DND-41 (cell line): ENCODE measurements at regions not wholly inside any gene's neighbourhood (a gene's known extent, or its start where the extent isn't known, plus 50 kb on each side); places are given as distances from the start of the nearest gene placed in this dataset.

Experiments used
- ATAC-seq: fragments of 200-7000 bp; cut with Tn5 transposase; 3 replicates; pipeline ENCODE4 v1.9.1; 2021; ENCODE audit warnings: low read depth; ENCODE audit not compliant: insufficient read depth
- DNase-seq: peaks from one replicate; pipeline ENCODE4 v3.0.0-alpha.2; 2020
- H2AFZ ChIP-seq: 2 replicates; pipeline ENCODE4 v1.6.0; 2012; ENCODE audit warnings: low read depth, low read length
- H3K27ac ChIP-seq: 2 replicates; pipeline ENCODE4 v1.5.1; 2012; ENCODE audit warnings: low read length, inconsistent platforms
- H3K27me3 ChIP-seq: fragments of 200-600 bp; sonication (generic); 2 replicates; pipeline ENCODE4 v1.6.0; 2012; ENCODE audit warnings: low read length, mild to moderate bottlenecking, inconsistent platforms; ENCODE audit not compliant: insufficient read depth, poor library complexity
- H3K36me3 ChIP-seq: 2 replicates; pipeline ENCODE4 v1.5.1; 2012; ENCODE audit warnings: low read length, inconsistent platforms; ENCODE audit not compliant: insufficient read depth
- H3K4me1 ChIP-seq: 2 replicates; pipeline ENCODE4 v1.5.1; 2012; ENCODE audit warnings: mild to moderate bottlenecking, low read length; ENCODE audit not compliant: insufficient read depth
- H3K4me2 ChIP-seq: 2 replicates; pipeline ENCODE4 v1.6.0; 2012; ENCODE audit warnings: mild to moderate bottlenecking, moderate library complexity, low read length, inconsistent platforms; ENCODE audit not compliant: insufficient read depth
- H3K4me3 ChIP-seq, 2 experiments: fragments of 200-600 bp in 1 of 2; shearing (Covaris generic) in 1 of 2; 2 replicates each; pipeline ENCODE4 v1.5.1; 2012 to 2016; ENCODE audit warnings: inconsistent platforms in 2 of 2, low read length in 2 of 2, mild to moderate bottlenecking in 2 of 2, low read depth in 1 of 2, moderate library complexity in 1 of 2
- H3K79me2 ChIP-seq: 2 replicates; pipeline ENCODE4 v1.6.0; 2012; ENCODE audit warnings: low read length, inconsistent platforms; ENCODE audit not compliant: insufficient read depth
- H3K9ac ChIP-seq: 2 replicates; pipeline ENCODE4 v1.6.0; 2012; ENCODE audit warnings: low read depth, mild to moderate bottlenecking, inconsistent platforms, low read length, moderate library complexity
- H3K9me3 ChIP-seq: 2 replicates; pipeline ENCODE4 v1.5.1; 2012; ENCODE audit warnings: low read length, moderate library complexity, mild to moderate bottlenecking, inconsistent platforms; ENCODE audit not compliant: insufficient read depth, severe bottlenecking
- H4K20me1 ChIP-seq: 2 replicates; pipeline ENCODE4 v1.6.0; 2012; ENCODE audit warnings: low read length; ENCODE audit not compliant: insufficient read depth
- CTCF ChIP-seq: IDR thresholded peaks from 2 replicates; pipeline ENCODE4 v1.5.1; 2012; ENCODE audit warnings: borderline replicate concordance, low read length, moderate library complexity, mild to moderate bottlenecking; ENCODE audit not compliant: poor library complexity, severe bottlenecking; ENCODE audit errors: extremely low read depth
- EZH2 ChIP-seq: IDR thresholded peaks from 3 replicates; pipeline ENCODE4 v1.6.1; 2012; ENCODE audit warnings: borderline replicate concordance, low read depth, mild to moderate bottlenecking, moderate library complexity, low read length, inconsistent platforms; ENCODE audit not compliant: severe bottlenecking

- no peaks in the 10 kb centered on the region for H3K79me2 ChIP-seq
- TF ChIP-seq EZH2 = no peak
- TF ChIP-seq CTCF = no peak
- no peak overlapping the region for H2AFZ ChIP-seq
- H3K4me3 ChIP-seq = no peak overlapping the region
- H3K27ac ChIP-seq = no peak overlapping the region
- no peaks in the 10 kb centered on the region for H3K36me3 ChIP-seq
- no peaks in the 10 kb centered on the region for H3K9me3 ChIP-seq
- no peaks in the 10 kb centered on the region for H3K4me1 ChIP-seq
- H3K27me3 ChIP-seq = no peaks in the 10 kb centered on the region
- H3K4me2 ChIP-seq = no peak overlapping the region
- H3K9ac ChIP-seq = no peak overlapping the region
- ATAC-seq = no peak
- no peaks in the 10 kb centered on the region for H4K20me1 ChIP-seq
- DNase-seq = no peak
Measured at GRCh38 chr3:144431134-144431533, 459.5 kb downstream of the DIPK2A start.

DNA sequence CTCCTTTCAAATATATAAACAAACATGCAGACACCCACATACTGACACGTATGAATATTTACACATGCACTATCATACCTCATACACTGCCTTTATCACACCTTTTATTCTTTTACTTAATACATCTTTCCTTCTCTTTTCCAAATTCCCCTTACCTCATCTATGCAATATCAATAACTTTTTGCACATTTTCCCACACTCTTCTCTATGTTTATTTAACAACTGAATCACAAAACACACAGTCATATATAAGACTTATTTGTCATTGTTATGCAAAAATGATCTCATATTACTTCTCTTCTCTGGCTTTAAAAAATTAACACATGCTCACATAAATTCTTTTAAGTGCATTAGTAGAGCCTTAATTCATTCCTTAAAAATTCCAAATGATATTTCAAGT, 461.4 kb downstream of the DIPK2A start:
- TF ChIP-seq EZH2 (no peak), CTCF (no peak)
- Histone ChIP-seq H3K27ac (no peak overlapping the region), H3K9ac (no peak overlapping the region), H3K4me2 (no peak overlapping the region), H3K9me3 (no peaks in the 10 kb centered on the region), H3K4me3 (no peak overlapping the region), H4K20me1 (no peaks in the 10 kb centered on the region), H2AFZ (no peak overlapping the region), H3K36me3 (no peaks in the 10 kb centered on the region), H3K79me2 (no peaks in the 10 kb centered on the region), H3K4me1 (no peaks in the 10 kb centered on the region), H3K27me3 (no peaks in the 10 kb centered on the region)
- DNase-seq (no peak), ATAC-seq (no peak)

GRCh38 chr3:144437989-144438388, 466.4 kb downstream of the DIPK2A start:
- no peaks in the 10 kb centered on the region for H3K36me3 ChIP-seq
- no peak overlapping the region for H3K9ac ChIP-seq
- no peaks in the 10 kb centered on the region for H3K27me3 ChIP-seq
- H3K4me2 ChIP-seq = no peak overlapping the region
- no peaks in the 10 kb centered on the region for H3K79me2 ChIP-seq
- H4K20me1 ChIP-seq = no peaks in the 10 kb centered on the region
- H3K4me1 ChIP-seq = no peaks in the 10 kb centered on the region
- H3K4me3 ChIP-seq = no peak overlapping the region
- ATAC-seq (no peak), DNase-seq (no peak)
- TF ChIP-seq CTCF (no peak), EZH2 (no peak)
- no peak overlapping the region for H3K27ac ChIP-seq
- H3K9me3 ChIP-seq = no peaks in the 10 kb centered on the region
- H2AFZ ChIP-seq = no peak overlapping the region

- H3K79me2 ChIP-seq = no peaks in the 10 kb centered on the region
- H3K4me3 ChIP-seq = no peak overlapping the region
- no peak overlapping the region for H3K27ac ChIP-seq
- no peaks in the 10 kb centered on the region for H3K9me3 ChIP-seq
- H4K20me1 ChIP-seq = no peaks in the 10 kb centered on the region
- H3K4me1 ChIP-seq = no peaks in the 10 kb centered on the region
- DNase-seq (no peak), ATAC-seq (no peak)
- TF ChIP-seq EZH2 = no peak
- no peak for TF ChIP-seq CTCF
- H2AFZ ChIP-seq = no peak overlapping the region
- no peak overlapping the region for H3K9ac ChIP-seq
- H3K4me2 ChIP-seq = no peak overlapping the region
- H3K27me3 ChIP-seq = no peaks in the 10 kb centered on the region
- no peaks in the 10 kb centered on the region for H3K36me3 ChIP-seq
Measured at GRCh38 chr3:144444061-144444460, 472.4 kb downstream of the DIPK2A start.
